GM23338 (cell line): ENCODE measurements at regions not wholly inside any gene's neighbourhood (a gene's known extent, or its start where the extent isn't known, plus 50 kb on each side); places are given as distances from the start of the nearest gene placed in this dataset.

Source experiments
- ATAC-seq: fragments of 200-7000 bp; cut with Tn5 transposase; 3 replicates; pipeline ENCODE4 v1.9.1; 2020
- DNase-seq: peaks from one replicate; pipeline ENCODE4 v3.0.0-alpha.2; 2015; ENCODE audit warnings: low spot score
- H2AFZ ChIP-seq: fragments of 200-600 bp; sonication (generic); 2 replicates; pipeline ENCODE4 v1.8.0; 2016; ENCODE audit warnings: antibody characterized with exemption, mild to moderate bottlenecking, moderate library complexity
- H3F3A ChIP-seq: fragments of 200-600 bp; sonication (generic); replicated peaks from 2 replicates; pipeline ENCODE4 v1.8.0; 2017; ENCODE audit warnings: antibody characterized with exemption, mixed run types, low read depth
- H3K27ac ChIP-seq: fragments of 200-600 bp; sonication (generic); 2 replicates; pipeline ENCODE4 v1.6.1; 2016; ENCODE audit warnings: low read depth
- H3K27me3 ChIP-seq: fragments of 200-600 bp; sonication (generic); 2 replicates; pipeline ENCODE4 v1.8.0; 2016; ENCODE audit warnings: mild to moderate bottlenecking, mixed run types, moderate library complexity; ENCODE audit not compliant: insufficient read depth
- H3K36me3 ChIP-seq: fragments of 200-600 bp; sonication (generic); 2 replicates; pipeline ENCODE4 v1.8.0; 2016; ENCODE audit warnings: mild to moderate bottlenecking; ENCODE audit not compliant: insufficient read depth
- H3K4me1 ChIP-seq: fragments of 200-600 bp; sonication (generic); 2 replicates; pipeline ENCODE4 v1.8.0; 2016; ENCODE audit warnings: mild to moderate bottlenecking, moderate library complexity; ENCODE audit not compliant: insufficient read depth
- H3K4me2 ChIP-seq: fragments of 200-600 bp; sonication (generic); 2 replicates; pipeline ENCODE4 v1.7.1; 2017; ENCODE audit warnings: mixed run types
- H3K4me3 ChIP-seq: fragments of 200-600 bp; sonication (generic); 2 replicates; pipeline ENCODE4 v1.6.1; 2016; ENCODE audit warnings: mixed run types
- H3K79me2 ChIP-seq: fragments of 200-600 bp; sonication (generic); replicated peaks from 2 replicates; pipeline ENCODE4 v1.8.0; 2017; ENCODE audit warnings: mild to moderate bottlenecking; ENCODE audit not compliant: insufficient read depth
- H3K9me2 ChIP-seq: fragments of 200-600 bp; sonication (generic); 2 replicates; pipeline ENCODE4 v1.8.0; 2017; ENCODE audit not compliant: insufficient read depth
- H4K20me1 ChIP-seq: fragments of 200-600 bp; sonication (generic); replicated peaks from 2 replicates; pipeline ENCODE4 v1.8.0; 2017; ENCODE audit warnings: mild to moderate bottlenecking; ENCODE audit not compliant: insufficient read depth
- H3K27ac Mint-ChIP-seq: 2 replicates; pipeline ENCODE4 v1.8.0; 2020; ENCODE audit warnings: inconsistent platforms, mild to moderate bottlenecking, moderate library complexity, mixed read lengths
- H3K27me3 Mint-ChIP-seq: 3 replicates; pipeline ENCODE4 v1.8.0; 2022; ENCODE audit warnings: low read depth, mild to moderate bottlenecking, moderate library complexity, mixed read lengths, inconsistent platforms; ENCODE audit not compliant: insufficient read depth, poor library complexity
- H3K36me3 Mint-ChIP-seq: 3 replicates; pipeline ENCODE4 v1.8.0; 2021; ENCODE audit warnings: low read depth, mild to moderate bottlenecking, inconsistent platforms, moderate library complexity, mixed read lengths
- H3K4me1 Mint-ChIP-seq: 3 replicates; pipeline ENCODE4 v1.8.0; 2020; ENCODE audit warnings: mild to moderate bottlenecking, inconsistent platforms, mixed read lengths
- H3K4me3 Mint-ChIP-seq: 3 replicates; pipeline ENCODE4 v1.8.0; 2021; ENCODE audit warnings: moderate library complexity, mild to moderate bottlenecking, inconsistent platforms, mixed read lengths
- H3K9me3 Mint-ChIP-seq: 3 replicates; pipeline ENCODE4 v1.8.0; 2020; ENCODE audit warnings: moderate library complexity, mild to moderate bottlenecking, inconsistent platforms, mixed read lengths
- CTCF ChIP-seq, 2 experiments: fragments of 200-600 bp in 1 of 2; sonication (generic) in 1 of 2; conservative IDR thresholded peaks; 2 replicates each; pipeline versions ENCODE4 v1.5.1 to v1.6.1; 2016 to 2017; ENCODE audit warnings: antibody characterized with exemption in 2 of 2, low read depth in 2 of 2, mild to moderate bottlenecking in 2 of 2, moderate library complexity in 1 of 2
- EZH2 ChIP-seq: fragments of 200-600 bp; sonication (generic); IDR thresholded peaks from one replicate; pipeline ENCODE4 v1.8.0; 2017; ENCODE audit warnings: antibody characterized with exemption, mild to moderate bottlenecking, low read depth; ENCODE audit not compliant: unreplicated experiment
- EZH2phosphoT487 ChIP-seq: fragments of 200-600 bp; sonication (generic); IDR thresholded peaks from one replicate; pipeline ENCODE4 v1.8.1; 2018; ENCODE audit warnings: antibody characterized with exemption; ENCODE audit not compliant: unreplicated experiment
- JUNB ChIP-seq: IDR thresholded peaks from one replicate; pipeline ENCODE4 v1.6.1; 2016; ENCODE audit warnings: antibody characterized with exemption; ENCODE audit not compliant: unreplicated experiment
- NANOG ChIP-seq: IDR thresholded peaks from 2 replicates; pipeline ENCODE4 v1.6.1; 2016; ENCODE audit warnings: antibody characterized with exemption, borderline replicate concordance
- POLR2AphosphoS5 ChIP-seq: IDR thresholded peaks from 2 replicates; pipeline ENCODE4 v1.6.1; 2016; ENCODE audit warnings: antibody characterized with exemption, low read depth
- STAT1 ChIP-seq: IDR thresholded peaks from one replicate; pipeline ENCODE4 v1.6.1; 2016; ENCODE audit warnings: antibody characterized with exemption; ENCODE audit not compliant: unreplicated experiment
- ZNF114 ChIP-seq: fragments of 250-450 bp; sonication (Bioruptor Pico); IDR thresholded peaks from 2 replicates; pipeline ENCODE4 v1.5.0; 2020; ENCODE audit warnings: mild to moderate bottlenecking, moderate library complexity
- ZNF331 ChIP-seq: fragments of 250-450 bp; sonication (Bioruptor Pico); IDR thresholded peaks from 2 replicates; pipeline ENCODE4 v1.5.0; 2020; ENCODE audit warnings: low read depth, mild to moderate bottlenecking, moderate library complexity
- TF ChIP-seq, protein P1 (sequence below): IDR thresholded peaks from one replicate; pipeline ENCODE4 v1.6.1; 2018; ENCODE audit warnings: antibody characterized with exemption; ENCODE audit not compliant: unreplicated experiment
- TF ChIP-seq, protein P2 (sequence below): IDR thresholded peaks from 2 replicates; pipeline ENCODE4 v1.6.1; 2016; ENCODE audit warnings: antibody characterized with exemption

DNA sequence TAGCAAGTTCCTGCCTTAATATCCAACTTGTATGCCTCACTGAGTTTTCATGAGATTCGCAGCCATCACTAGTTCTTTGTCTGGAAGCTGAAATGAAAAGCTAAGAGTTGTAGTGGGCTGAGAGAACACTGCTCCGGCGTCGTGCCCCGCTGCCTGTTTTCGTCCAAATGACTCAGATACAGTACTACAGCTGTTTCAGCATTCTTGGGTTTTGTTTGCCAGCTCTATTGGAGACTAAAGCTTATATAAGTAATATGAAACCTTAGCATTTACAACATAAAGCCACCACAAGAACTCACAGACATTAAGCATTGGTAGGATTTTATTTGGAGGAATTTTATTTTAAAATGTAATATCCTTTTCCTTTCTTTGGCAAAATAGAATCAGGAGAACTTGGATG is 299.7 kb downstream of the DLEU7 start (continued):
- TF ChIP-seq, protein P1, sequence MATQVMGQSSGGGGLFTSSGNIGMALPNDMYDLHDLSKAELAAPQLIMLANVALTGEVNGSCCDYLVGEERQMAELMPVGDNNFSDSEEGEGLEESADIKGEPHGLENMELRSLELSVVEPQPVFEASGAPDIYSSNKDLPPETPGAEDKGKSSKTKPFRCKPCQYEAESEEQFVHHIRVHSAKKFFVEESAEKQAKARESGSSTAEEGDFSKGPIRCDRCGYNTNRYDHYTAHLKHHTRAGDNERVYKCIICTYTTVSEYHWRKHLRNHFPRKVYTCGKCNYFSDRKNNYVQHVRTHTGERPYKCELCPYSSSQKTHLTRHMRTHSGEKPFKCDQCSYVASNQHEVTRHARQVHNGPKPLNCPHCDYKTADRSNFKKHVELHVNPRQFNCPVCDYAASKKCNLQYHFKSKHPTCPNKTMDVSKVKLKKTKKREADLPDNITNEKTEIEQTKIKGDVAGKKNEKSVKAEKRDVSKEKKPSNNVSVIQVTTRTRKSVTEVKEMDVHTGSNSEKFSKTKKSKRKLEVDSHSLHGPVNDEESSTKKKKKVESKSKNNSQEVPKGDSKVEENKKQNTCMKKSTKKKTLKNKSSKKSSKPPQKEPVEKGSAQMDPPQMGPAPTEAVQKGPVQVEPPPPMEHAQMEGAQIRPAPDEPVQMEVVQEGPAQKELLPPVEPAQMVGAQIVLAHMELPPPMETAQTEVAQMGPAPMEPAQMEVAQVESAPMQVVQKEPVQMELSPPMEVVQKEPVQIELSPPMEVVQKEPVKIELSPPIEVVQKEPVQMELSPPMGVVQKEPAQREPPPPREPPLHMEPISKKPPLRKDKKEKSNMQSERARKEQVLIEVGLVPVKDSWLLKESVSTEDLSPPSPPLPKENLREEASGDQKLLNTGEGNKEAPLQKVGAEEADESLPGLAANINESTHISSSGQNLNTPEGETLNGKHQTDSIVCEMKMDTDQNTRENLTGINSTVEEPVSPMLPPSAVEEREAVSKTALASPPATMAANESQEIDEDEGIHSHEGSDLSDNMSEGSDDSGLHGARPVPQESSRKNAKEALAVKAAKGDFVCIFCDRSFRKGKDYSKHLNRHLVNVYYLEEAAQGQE, result no peak
- TF ChIP-seq, protein P2, sequence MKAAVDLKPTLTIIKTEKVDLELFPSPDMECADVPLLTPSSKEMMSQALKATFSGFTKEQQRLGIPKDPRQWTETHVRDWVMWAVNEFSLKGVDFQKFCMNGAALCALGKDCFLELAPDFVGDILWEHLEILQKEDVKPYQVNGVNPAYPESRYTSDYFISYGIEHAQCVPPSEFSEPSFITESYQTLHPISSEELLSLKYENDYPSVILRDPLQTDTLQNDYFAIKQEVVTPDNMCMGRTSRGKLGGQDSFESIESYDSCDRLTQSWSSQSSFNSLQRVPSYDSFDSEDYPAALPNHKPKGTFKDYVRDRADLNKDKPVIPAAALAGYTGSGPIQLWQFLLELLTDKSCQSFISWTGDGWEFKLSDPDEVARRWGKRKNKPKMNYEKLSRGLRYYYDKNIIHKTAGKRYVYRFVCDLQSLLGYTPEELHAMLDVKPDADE, result no peak

- Histone ChIP-seq H4K20me1 (no peaks in the 10 kb centered on the region), H3K27ac (no peak overlapping the region), H3K27me3 (no peaks in the 10 kb centered on the region), H3K9me2 (peaks cover 14% of the 10 kb centered on the region), H3K4me2 (peak overlapping the region; percentile 30), H3F3A (no peaks in the 10 kb centered on the region), H3K79me2 (no peaks in the 10 kb centered on the region), H3K36me3 (no peaks in the 10 kb centered on the region), H3K4me3 (0 out of 2 replicates have a peak overlapping the region, but pooled peaks have one; percentile 1), H2AFZ (no peak overlapping the region), H3K4me1 (peaks cover 31% of the 10 kb centered on the region)
- no peak for DNase-seq
- peak; percentile 22; the same call in 1 of the 3 replicates for ATAC-seq
- no peaks in the 10 kb centered on the region for H3K27me3 Mint-ChIP-seq
- H3K36me3 Mint-ChIP-seq, result no peaks in the 10 kb centered on the region
- H3K4me1 Mint-ChIP-seq, result peaks cover 25% of the 10 kb centered on the region
- no peak overlapping the region for H3K27ac Mint-ChIP-seq
- 0 out of 3 replicates have a peak overlapping the region, but pooled peaks have one; percentile 14 for H3K4me3 Mint-ChIP-seq
- peaks cover 4% of the 10 kb centered on the region; the same call in 2 of the 3 replicates for H3K9me3 Mint-ChIP-seq
- TF ChIP-seq CTCF (conservative IDR thresholded peaks at IDR 0.05; ENCODE audit: low read depth in 2 of 2), result no peak
- no peak for TF ChIP-seq JUNB
- TF ChIP-seq POLR2AphosphoS5, result no peak
- TF ChIP-seq NANOG, result no peak
- TF ChIP-seq, protein P1, result no peak
- no peak for TF ChIP-seq STAT1
- no peak for TF ChIP-seq ZNF114
- TF ChIP-seq ZNF331 (CRISPR knock-in tag), result no peak
- no peak for TF ChIP-seq EZH2
- TF ChIP-seq EZH2phosphoT487, result no peak
Measured at GRCh38 chr13:50544211-50544610, 299.3 kb downstream of the DLEU7 start.
